ENCODE measurements at regions not wholly inside any gene's neighbourhood (a gene's known extent, or its start where the extent isn't known, plus 50 kb on each side); places are given as distances from the start of the nearest gene placed in this dataset.

DNA sequence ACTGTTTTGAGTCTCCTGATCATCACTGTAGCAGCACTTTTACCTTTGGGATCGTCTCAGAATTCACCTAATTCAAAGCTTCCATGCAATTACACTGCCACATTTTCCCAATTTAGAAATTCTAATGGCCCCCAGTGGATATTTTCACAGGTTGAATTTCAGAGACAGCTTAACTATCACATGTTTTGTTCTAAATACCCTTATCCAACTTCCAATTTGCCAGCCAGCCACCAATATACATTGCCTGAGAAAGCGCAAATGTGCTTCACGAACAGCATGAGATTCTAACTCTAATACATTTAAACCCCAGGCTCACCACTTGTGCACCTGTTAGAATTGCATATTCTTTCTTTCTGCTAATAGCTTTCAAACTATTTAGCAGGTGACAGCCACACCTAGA lies 1160.9 kb upstream of the TMEM132C start (continued):
- TF ChIP-seq, protein P1, sequence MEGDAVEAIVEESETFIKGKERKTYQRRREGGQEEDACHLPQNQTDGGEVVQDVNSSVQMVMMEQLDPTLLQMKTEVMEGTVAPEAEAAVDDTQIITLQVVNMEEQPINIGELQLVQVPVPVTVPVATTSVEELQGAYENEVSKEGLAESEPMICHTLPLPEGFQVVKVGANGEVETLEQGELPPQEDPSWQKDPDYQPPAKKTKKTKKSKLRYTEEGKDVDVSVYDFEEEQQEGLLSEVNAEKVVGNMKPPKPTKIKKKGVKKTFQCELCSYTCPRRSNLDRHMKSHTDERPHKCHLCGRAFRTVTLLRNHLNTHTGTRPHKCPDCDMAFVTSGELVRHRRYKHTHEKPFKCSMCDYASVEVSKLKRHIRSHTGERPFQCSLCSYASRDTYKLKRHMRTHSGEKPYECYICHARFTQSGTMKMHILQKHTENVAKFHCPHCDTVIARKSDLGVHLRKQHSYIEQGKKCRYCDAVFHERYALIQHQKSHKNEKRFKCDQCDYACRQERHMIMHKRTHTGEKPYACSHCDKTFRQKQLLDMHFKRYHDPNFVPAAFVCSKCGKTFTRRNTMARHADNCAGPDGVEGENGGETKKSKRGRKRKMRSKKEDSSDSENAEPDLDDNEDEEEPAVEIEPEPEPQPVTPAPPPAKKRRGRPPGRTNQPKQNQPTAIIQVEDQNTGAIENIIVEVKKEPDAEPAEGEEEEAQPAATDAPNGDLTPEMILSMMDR (conservative IDR thresholded peaks at IDR 0.05; ENCODE audit: low read depth in 2 of 2) = no peak
- no peak for TF ChIP-seq NANOG (IDR thresholded peaks at IDR 0.05; ENCODE audit: borderline replicate concordance)

DNA sequence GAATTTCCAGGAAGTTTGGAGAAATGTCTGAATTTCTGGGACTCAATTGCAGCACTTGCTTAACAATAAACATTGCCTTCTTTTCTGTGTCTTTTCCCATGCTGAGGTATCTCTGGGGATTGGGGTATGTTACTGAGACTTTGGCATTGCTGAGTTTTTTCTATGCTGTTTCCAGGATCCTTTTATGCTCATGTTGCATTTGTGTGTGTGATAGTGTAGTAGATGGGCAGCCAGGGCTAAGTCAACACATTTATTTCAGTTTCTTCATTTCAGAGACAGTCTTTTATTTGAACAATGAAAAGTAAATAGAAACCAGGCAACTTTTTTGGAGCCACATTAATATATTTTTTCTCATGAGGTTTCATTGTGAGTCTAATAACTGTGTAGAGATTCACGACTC lies 1160.3 kb upstream of the TMEM132C start:
- H3K27ac Mint-ChIP-seq = no peak overlapping the region
- ATAC-seq = no peak
- H3K27me3 Mint-ChIP-seq (ENCODE audit: insufficient read depth, low read depth, poor library complexity) = peaks cover 1% of the 10 kb centered on the region
- TF ChIP-seq ZNF114 (CRISPR knock-in tag; IDR thresholded peaks at IDR 0.05) = no peak
- TF ChIP-seq, protein P1 (conservative IDR thresholded peaks at IDR 0.05; ENCODE audit: low read depth in 2 of 2) = no peak
- no peak for TF ChIP-seq EZH2 (IDR thresholded peaks at IDR 0.05; ENCODE audit: low read depth, unreplicated experiment)
- TF ChIP-seq, protein P2, sequence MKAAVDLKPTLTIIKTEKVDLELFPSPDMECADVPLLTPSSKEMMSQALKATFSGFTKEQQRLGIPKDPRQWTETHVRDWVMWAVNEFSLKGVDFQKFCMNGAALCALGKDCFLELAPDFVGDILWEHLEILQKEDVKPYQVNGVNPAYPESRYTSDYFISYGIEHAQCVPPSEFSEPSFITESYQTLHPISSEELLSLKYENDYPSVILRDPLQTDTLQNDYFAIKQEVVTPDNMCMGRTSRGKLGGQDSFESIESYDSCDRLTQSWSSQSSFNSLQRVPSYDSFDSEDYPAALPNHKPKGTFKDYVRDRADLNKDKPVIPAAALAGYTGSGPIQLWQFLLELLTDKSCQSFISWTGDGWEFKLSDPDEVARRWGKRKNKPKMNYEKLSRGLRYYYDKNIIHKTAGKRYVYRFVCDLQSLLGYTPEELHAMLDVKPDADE (IDR thresholded peaks at IDR 0.05) = no peak
- TF ChIP-seq, protein P3, sequence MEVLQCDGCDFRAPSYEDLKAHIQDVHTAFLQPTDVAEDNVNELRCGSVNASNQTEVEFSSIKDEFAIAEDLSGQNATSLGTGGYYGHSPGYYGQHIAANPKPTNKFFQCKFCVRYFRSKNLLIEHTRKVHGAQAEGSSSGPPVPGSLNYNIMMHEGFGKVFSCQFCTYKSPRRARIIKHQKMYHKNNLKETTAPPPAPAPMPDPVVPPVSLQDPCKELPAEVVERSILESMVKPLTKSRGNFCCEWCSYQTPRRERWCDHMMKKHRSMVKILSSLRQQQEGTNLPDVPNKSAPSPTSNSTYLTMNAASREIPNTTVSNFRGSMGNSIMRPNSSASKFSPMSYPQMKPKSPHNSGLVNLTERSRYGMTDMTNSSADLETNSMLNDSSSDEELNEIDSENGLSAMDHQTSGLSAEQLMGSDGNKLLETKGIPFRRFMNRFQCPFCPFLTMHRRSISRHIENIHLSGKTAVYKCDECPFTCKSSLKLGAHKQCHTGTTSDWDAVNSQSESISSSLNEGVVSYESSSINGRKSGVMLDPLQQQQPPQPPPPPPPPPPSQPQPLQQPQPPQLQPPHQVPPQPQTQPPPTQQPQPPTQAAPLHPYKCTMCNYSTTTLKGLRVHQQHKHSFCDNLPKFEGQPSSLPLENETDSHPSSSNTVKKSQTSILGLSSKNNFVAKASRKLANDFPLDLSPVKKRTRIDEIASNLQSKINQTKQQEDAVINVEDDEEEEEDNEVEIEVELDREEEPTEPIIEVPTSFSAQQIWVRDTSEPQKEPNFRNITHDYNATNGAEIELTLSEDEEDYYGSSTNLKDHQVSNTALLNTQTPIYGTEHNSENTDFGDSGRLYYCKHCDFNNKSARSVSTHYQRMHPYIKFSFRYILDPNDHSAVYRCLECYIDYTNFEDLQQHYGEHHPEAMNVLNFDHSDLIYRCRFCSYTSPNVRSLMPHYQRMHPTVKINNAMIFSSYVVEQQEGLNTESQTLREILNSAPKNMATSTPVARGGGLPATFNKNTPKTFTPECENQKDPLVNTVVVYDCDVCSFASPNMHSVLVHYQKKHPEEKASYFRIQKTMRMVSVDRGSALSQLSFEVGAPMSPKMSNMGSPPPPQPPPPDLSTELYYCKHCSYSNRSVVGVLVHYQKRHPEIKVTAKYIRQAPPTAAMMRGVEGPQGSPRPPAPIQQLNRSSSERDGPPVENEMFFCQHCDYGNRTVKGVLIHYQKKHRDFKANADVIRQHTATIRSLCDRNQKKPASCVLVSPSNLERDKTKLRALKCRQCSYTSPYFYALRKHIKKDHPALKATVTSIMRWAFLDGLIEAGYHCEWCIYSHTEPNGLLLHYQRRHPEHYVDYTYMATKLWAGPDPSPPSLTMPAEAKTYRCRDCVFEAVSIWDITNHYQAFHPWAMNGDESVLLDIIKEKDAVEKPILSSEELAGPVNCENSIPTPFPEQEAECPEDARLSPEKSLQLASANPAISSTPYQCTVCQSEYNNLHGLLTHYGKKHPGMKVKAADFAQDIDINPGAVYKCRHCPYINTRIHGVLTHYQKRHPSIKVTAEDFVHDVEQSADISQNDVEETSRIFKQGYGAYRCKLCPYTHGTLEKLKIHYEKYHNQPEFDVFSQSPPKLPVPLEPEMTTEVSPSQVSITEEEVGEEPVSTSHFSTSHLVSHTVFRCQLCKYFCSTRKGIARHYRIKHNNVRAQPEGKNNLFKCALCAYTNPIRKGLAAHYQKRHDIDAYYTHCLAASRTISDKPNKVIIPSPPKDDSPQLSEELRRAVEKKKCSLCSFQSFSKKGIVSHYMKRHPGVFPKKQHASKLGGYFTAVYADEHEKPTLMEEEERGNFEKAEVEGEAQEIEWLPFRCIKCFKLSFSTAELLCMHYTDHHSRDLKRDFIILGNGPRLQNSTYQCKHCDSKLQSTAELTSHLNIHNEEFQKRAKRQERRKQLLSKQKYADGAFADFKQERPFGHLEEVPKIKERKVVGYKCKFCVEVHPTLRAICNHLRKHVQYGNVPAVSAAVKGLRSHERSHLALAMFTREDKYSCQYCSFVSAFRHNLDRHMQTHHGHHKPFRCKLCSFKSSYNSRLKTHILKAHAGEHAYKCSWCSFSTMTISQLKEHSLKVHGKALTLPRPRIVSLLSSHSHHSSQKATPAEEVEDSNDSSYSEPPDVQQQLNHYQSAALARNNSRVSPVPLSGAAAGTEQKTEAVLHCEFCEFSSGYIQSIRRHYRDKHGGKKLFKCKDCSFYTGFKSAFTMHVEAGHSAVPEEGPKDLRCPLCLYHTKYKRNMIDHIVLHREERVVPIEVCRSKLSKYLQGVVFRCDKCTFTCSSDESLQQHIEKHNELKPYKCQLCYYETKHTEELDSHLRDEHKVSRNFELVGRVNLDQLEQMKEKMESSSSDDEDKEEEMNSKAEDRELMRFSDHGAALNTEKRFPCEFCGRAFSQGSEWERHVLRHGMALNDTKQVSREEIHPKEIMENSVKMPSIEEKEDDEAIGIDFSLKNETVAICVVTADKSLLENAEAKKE (CRISPR knock-in tag; IDR thresholded peaks at IDR 0.05) = no peak
- TF ChIP-seq STAT1 (IDR thresholded peaks at IDR 0.05; ENCODE audit: unreplicated experiment) = no peak
- TF ChIP-seq, protein P4, sequence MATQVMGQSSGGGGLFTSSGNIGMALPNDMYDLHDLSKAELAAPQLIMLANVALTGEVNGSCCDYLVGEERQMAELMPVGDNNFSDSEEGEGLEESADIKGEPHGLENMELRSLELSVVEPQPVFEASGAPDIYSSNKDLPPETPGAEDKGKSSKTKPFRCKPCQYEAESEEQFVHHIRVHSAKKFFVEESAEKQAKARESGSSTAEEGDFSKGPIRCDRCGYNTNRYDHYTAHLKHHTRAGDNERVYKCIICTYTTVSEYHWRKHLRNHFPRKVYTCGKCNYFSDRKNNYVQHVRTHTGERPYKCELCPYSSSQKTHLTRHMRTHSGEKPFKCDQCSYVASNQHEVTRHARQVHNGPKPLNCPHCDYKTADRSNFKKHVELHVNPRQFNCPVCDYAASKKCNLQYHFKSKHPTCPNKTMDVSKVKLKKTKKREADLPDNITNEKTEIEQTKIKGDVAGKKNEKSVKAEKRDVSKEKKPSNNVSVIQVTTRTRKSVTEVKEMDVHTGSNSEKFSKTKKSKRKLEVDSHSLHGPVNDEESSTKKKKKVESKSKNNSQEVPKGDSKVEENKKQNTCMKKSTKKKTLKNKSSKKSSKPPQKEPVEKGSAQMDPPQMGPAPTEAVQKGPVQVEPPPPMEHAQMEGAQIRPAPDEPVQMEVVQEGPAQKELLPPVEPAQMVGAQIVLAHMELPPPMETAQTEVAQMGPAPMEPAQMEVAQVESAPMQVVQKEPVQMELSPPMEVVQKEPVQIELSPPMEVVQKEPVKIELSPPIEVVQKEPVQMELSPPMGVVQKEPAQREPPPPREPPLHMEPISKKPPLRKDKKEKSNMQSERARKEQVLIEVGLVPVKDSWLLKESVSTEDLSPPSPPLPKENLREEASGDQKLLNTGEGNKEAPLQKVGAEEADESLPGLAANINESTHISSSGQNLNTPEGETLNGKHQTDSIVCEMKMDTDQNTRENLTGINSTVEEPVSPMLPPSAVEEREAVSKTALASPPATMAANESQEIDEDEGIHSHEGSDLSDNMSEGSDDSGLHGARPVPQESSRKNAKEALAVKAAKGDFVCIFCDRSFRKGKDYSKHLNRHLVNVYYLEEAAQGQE (IDR thresholded peaks at IDR 0.05; ENCODE audit: unreplicated experiment) = no peak
- TF ChIP-seq CREB1 (CRISPR knock-in tag; IDR thresholded peaks at IDR 0.05; ENCODE audit: low read depth) = no peak
- no peak for TF ChIP-seq EZH2phosphoT487 (IDR thresholded peaks at IDR 0.05; ENCODE audit: unreplicated experiment)
- TF ChIP-seq JUNB (IDR thresholded peaks at IDR 0.05; ENCODE audit: unreplicated experiment) = no peak

More for the DNA sequence above, 1160.3 kb upstream of the TMEM132C start:
- DNase-seq (ENCODE audit: low spot score) = no peak
- no peak overlapping the region for H3K27ac ChIP-seq (ENCODE audit: low read depth)
- H4K20me1 ChIP-seq (replicated peaks; ENCODE audit: insufficient read depth) = no peaks in the 10 kb centered on the region
- H3K4me3 ChIP-seq = no peak overlapping the region
- H3K79me2 ChIP-seq (replicated peaks; ENCODE audit: insufficient read depth) = no peaks in the 10 kb centered on the region
- H3K36me3 Mint-ChIP-seq (ENCODE audit: low read depth) = peaks cover 48% of the 10 kb centered on the region
- H3K4me3 Mint-ChIP-seq = no peak overlapping the region
- H3K9me3 Mint-ChIP-seq = peaks cover 91% of the 10 kb centered on the region
- H3F3A ChIP-seq (replicated peaks; ENCODE audit: low read depth) = no peaks in the 10 kb centered on the region
- no peak overlapping the region for H2AFZ ChIP-seq
- H3K27me3 ChIP-seq (ENCODE audit: insufficient read depth) = no peaks in the 10 kb centered on the region
- no peak overlapping the region for H3K4me2 ChIP-seq
- H3K4me1 ChIP-seq (ENCODE audit: insufficient read depth) = no peaks in the 10 kb centered on the region
- H3K4me1 Mint-ChIP-seq = no peaks in the 10 kb centered on the region
- no peaks in the 10 kb centered on the region for H3K9me2 ChIP-seq (ENCODE audit: insufficient read depth)
- H3K36me3 ChIP-seq (ENCODE audit: insufficient read depth) = no peaks in the 10 kb centered on the region
